Stimulated activated CD4-positive, alpha-beta T cell treated with anti-CD3 and anti-CD28 coated beads, TNF-alpha, amount 100 ng/mL, for 1 hour (primary cell): ENCODE measurements at regions not wholly inside any gene's neighbourhood (a gene's known extent, or its start where the extent isn't known, plus 50 kb on each side); places are given as distances from the start of the nearest gene placed in this dataset.

ENCODE experiments used
- DNase-seq, 3 donors: peaks; one replicate each; pipeline ENCODE4 v3.0.0-alpha.2; 2020; ENCODE audit warnings: low read depth in 3 of 3, low spot score in 1 of 3

GRCh38 chr12:65622056-65622455 lies 202.2 kb upstream of the HMGA2 start:
- no peak for DNase-seq

GRCh38 chr12:65623507-65623906 lies 200.8 kb upstream of the HMGA2 start:
- no peak for DNase-seq

- no peak for DNase-seq
Measured at GRCh38 chr12:65624554-65625086, 199.7 kb upstream of the HMGA2 start.

GRCh38 chr12:65628061-65628460 lies 196.2 kb upstream of the HMGA2 start:
- no peak for DNase-seq

- DNase-seq = no peak
Measured at GRCh38 chr12:65630555-65630954, 193.7 kb upstream of the HMGA2 start.

- no peak for DNase-seq
Measured at GRCh38 chr12:65631621-65632111, 192.6 kb upstream of the HMGA2 start.

- no peak for DNase-seq
Measured at GRCh38 chr12:65632131-65632855, 192.0 kb upstream of the HMGA2 start.

- DNase-seq = no peak
Measured at GRCh38 chr12:65634061-65634460, 190.2 kb upstream of the HMGA2 start.

- no peak for DNase-seq
Measured at GRCh38 chr12:65634626-65635331, 189.5 kb upstream of the HMGA2 start.

GRCh38 chr12:65636436-65636835 lies 187.8 kb upstream of the HMGA2 start:
- DNase-seq = no peak

GRCh38 chr12:65637150-65637549 lies 187.1 kb upstream of the HMGA2 start:
- DNase-seq = no peak

GRCh38 chr12:65637774-65638173 lies 186.5 kb upstream of the HMGA2 start:
- DNase-seq = no peak

GRCh38 chr12:65638324-65638723 lies 186.0 kb upstream of the HMGA2 start:
- DNase-seq = no peak

- no peak for DNase-seq
Measured at GRCh38 chr12:65640489-65640901, 183.8 kb upstream of the HMGA2 start.

GRCh38 chr12:65642061-65642661 lies 182.1 kb upstream of the HMGA2 start:
- no peak for DNase-seq

GRCh38 chr12:65643171-65643570 lies 181.1 kb upstream of the HMGA2 start:
- no peak for DNase-seq

- DNase-seq = no peak
Measured at GRCh38 chr12:65643595-65644386, 180.5 kb upstream of the HMGA2 start.

- no peak for DNase-seq
Measured at GRCh38 chr12:65646127-65646643, 178.1 kb upstream of the HMGA2 start.

- no peak for DNase-seq
Measured at GRCh38 chr12:65647074-65647473, 177.2 kb upstream of the HMGA2 start.

GRCh38 chr12:65648461-65648860 lies 175.8 kb upstream of the HMGA2 start:
- no peak for DNase-seq

- DNase-seq = no peak
Measured at GRCh38 chr12:65649126-65649525, 175.2 kb upstream of the HMGA2 start.
